Stimulated activated CD4-positive, alpha-beta T cell treated with anti-CD3 and anti-CD28 coated beads, Interleukin-2, amount 100 ng/mL, for 24 hours (primary cell): ENCODE measurements at regions not wholly inside any gene's neighbourhood (a gene's known extent, or its start where the extent isn't known, plus 50 kb on each side); places are given as distances from the start of the nearest gene placed in this dataset.
"Not testable (repeated sequence)": the region's sequence is repeated elsewhere in the genome, so short reads cannot be mapped to it uniquely, and the experiment has no call there.

ENCODE experiments used
- DNase-seq, 2 donors: peaks; one replicate each; pipeline ENCODE4 v3.0.0-alpha.2; 2020

- DNase-seq, result no peak
Measured at GRCh38 chr12:111271674-111272418, 97.0 kb downstream of the PHETA1 start.

- DNase-seq, result no peak
Measured at GRCh38 chr12:111270774-111271173, 98.1 kb downstream of the PHETA1 start.

- no peak for DNase-seq
Measured at GRCh38 chr12:111270239-111270638, 98.7 kb downstream of the PHETA1 start.

- no peak for DNase-seq
Measured at GRCh38 chr12:111269718-111270117, 99.2 kb downstream of the PHETA1 start.

- peak; percentile 37 to 44 for DNase-seq
Measured at GRCh38 chr12:111268738-111269572, 99.9 kb downstream of the PHETA1 start.

- no peak for DNase-seq
Measured at GRCh38 chr12:111267144-111267543, 101.8 kb downstream of the PHETA1 start.

- no peak for DNase-seq
Measured at GRCh38 chr12:111261911-111262676, 106.8 kb downstream of the PHETA1 start.

GRCh38 chr12:111260732-111261131, 108.2 kb downstream of the PHETA1 start:
- DNase-seq, result no peak

GRCh38 chr12:111259231-111259630, 109.7 kb downstream of the PHETA1 start:
- DNase-seq, result no peak

GRCh38 chr12:111258081-111258480, 110.8 kb downstream of the PHETA1 start:
- not testable (repeated sequence) for DNase-seq

GRCh38 chr12:111257435-111257902, 111.4 kb downstream of the PHETA1 start:
- no peak for DNase-seq

GRCh38 chr12:111256629-111257434, 112.1 kb downstream of the PHETA1 start:
- DNase-seq, result no peak

GRCh38 chr12:111255261-111255660, 113.6 kb downstream of the PHETA1 start:
- no peak for DNase-seq

GRCh38 chr12:111254106-111254505, 114.8 kb downstream of the PHETA1 start:
- DNase-seq, result no peak

- DNase-seq, result no peak
Measured at GRCh38 chr12:111253213-111253612, 115.7 kb downstream of the PHETA1 start.

GRCh38 chr12:111251787-111252186, 117.1 kb downstream of the PHETA1 start:
- no peak for DNase-seq

GRCh38 chr12:111251058-111251730, 117.7 kb downstream of the PHETA1 start:
- DNase-seq, result no peak

GRCh38 chr12:111250251-111250881, 118.5 kb downstream of the PHETA1 start:
- no peak for DNase-seq

- DNase-seq, result no peak
Measured at GRCh38 chr12:111249757-111250156, 119.1 kb downstream of the PHETA1 start.

GRCh38 chr12:111249018-111249370, 119.9 kb downstream of the PHETA1 start:
- DNase-seq, result no peak
